OCI-LY3 (cell line): ENCODE measurements at regions not wholly inside any gene's neighbourhood (a gene's known extent, or its start where the extent isn't known, plus 50 kb on each side); places are given as distances from the start of the nearest gene placed in this dataset.

Source experiments
- H2AFZ ChIP-seq: fragments of 200-600, 300-600 bp; shearing (Covaris generic); 2 replicates; pipeline ENCODE4 v1.6.0; 2014; ENCODE audit warnings: antibody characterized with exemption, low read depth, low read length
- H3K27ac ChIP-seq: fragments of 200-600, 300-600 bp; sonication (generic); 2 replicates; pipeline ENCODE4 v1.5.1; 2014; ENCODE audit warnings: mild to moderate bottlenecking, low read length, moderate library complexity, mixed read lengths
- H3K27me3 ChIP-seq: fragments of 200-600, 300-600 bp; sonication (generic); 2 replicates; pipeline ENCODE4 v1.6.1; 2014; ENCODE audit warnings: low read depth, low read length, mixed read lengths
- H3K36me3 ChIP-seq: fragments of 200-600, 300-600 bp; sonication (generic); replicated peaks from 2 replicates; pipeline ENCODE3; 2014; ENCODE audit warnings: low read depth, low read length, mixed read lengths
- H3K4me1 ChIP-seq: fragments of 300-600, 200-600 bp; sonication (generic); 2 replicates; pipeline ENCODE4 v1.6.1; 2014; ENCODE audit warnings: low read length, mixed read lengths
- H3K4me2 ChIP-seq: fragments of 200-600, 300-600 bp; sonication (generic); 2 replicates; pipeline ENCODE4 v1.6.1; 2014; ENCODE audit warnings: low read length, mixed read lengths
- H3K4me3 ChIP-seq: fragments of 300-600, 200-600 bp; sonication (generic); 2 replicates; pipeline ENCODE4 v1.5.1; 2014; ENCODE audit warnings: antibody characterized with exemption, mild to moderate bottlenecking, low read length, moderate library complexity
- H3K79me2 ChIP-seq: fragments of 300-600, 200-600 bp; shearing (Covaris generic); 2 replicates; pipeline ENCODE4 v1.6.1; 2014; ENCODE audit warnings: mild to moderate bottlenecking, low read length, mixed read lengths
- H3K9ac ChIP-seq: fragments of 300-600, 200-600 bp; shearing (Covaris generic); 2 replicates; pipeline ENCODE4 v1.6.0; 2014; ENCODE audit warnings: mild to moderate bottlenecking, low read length, moderate library complexity
- H3K9me3 ChIP-seq: fragments of 200-600, 300-600 bp; shearing (Covaris generic); 2 replicates; pipeline ENCODE4 v1.6.1; 2014; ENCODE audit warnings: low read length, mixed read lengths; ENCODE audit not compliant: insufficient read depth
- H4K20me1 ChIP-seq: fragments of 200-600, 300-600 bp; sonication (generic); 2 replicates; pipeline ENCODE4 v1.6.1; 2016; ENCODE audit warnings: low read length, mixed read lengths; ENCODE audit not compliant: insufficient read depth
- CTCF ChIP-seq: fragments of 200-600, 300-600 bp; sonication (generic); IDR thresholded peaks from 2 replicates; pipeline ENCODE4 v1.5.1; 2014; ENCODE audit warnings: antibody characterized with exemption, low read length, low read depth
- EZH2phosphoT487 ChIP-seq: fragments of 200-600 bp; shearing (Covaris generic); IDR thresholded peaks from 2 replicates; pipeline ENCODE4 v1.6.1; 2018; ENCODE audit warnings: antibody characterized with exemption, mixed run types, low read depth

GRCh38 chr2:16332681-16333557 is 332.7 kb downstream of the CYRIA start:
- Histone ChIP-seq H4K20me1 (no peaks in the 10 kb centered on the region), H3K9me3 (no peaks in the 10 kb centered on the region), H3K9ac (no peak overlapping the region), H3K36me3 (no peaks in the 10 kb centered on the region), H2AFZ (no peak overlapping the region), H3K4me3 (no peak overlapping the region), H3K4me1 (no peaks in the 10 kb centered on the region), H3K79me2 (no peaks in the 10 kb centered on the region), H3K27me3 (peaks cover 12% of the 10 kb centered on the region; the same call in 1 of the 2 replicates), H3K4me2 (no peak overlapping the region), H3K27ac (no peak overlapping the region)
- TF ChIP-seq CTCF, result no peak
- TF ChIP-seq EZH2phosphoT487, result no peak

- Histone ChIP-seq H3K4me3 (no peak overlapping the region), H3K79me2 (no peaks in the 10 kb centered on the region), H3K4me1 (no peaks in the 10 kb centered on the region), H3K27me3 (peaks cover 12% of the 10 kb centered on the region; the same call in 1 of the 2 replicates), H4K20me1 (no peaks in the 10 kb centered on the region), H3K27ac (no peak overlapping the region), H3K9ac (no peak overlapping the region), H3K36me3 (no peaks in the 10 kb centered on the region), H2AFZ (no peak overlapping the region), H3K9me3 (no peaks in the 10 kb centered on the region), H3K4me2 (no peak overlapping the region)
- TF ChIP-seq CTCF, result no peak
- TF ChIP-seq EZH2phosphoT487, result no peak
These were observed 333.9 kb downstream of the CYRIA start for GRCh38 chr2:16331772-16332171.

DNA sequence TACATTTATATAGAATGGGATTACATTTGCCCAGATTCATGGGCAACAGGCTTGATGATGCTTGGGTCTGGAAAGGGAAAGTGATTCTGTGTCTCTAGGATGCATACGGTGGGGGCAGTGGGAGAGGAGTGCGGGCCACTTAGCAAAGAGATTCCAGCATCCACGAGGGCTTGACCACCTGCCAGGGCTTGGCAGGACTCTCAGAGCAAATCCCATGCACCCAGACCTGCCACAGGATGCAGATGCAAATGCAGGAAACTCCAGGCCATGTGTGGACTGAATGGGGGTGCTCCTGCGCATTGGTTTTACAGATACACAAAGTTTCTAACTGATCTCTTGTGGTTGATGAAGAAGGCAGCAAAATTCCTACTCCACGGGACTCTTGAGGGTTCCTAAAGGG is 334.7 kb downstream of the CYRIA start:
- TF ChIP-seq EZH2phosphoT487, result no peak
- TF ChIP-seq CTCF, result no peak
- Histone ChIP-seq H3K4me1 (no peaks in the 10 kb centered on the region), H3K4me2 (no peak overlapping the region), H3K4me3 (no peak overlapping the region), H3K9me3 (no peaks in the 10 kb centered on the region), H3K27me3 (peaks cover 7% of the 10 kb centered on the region; the same call in 1 of the 2 replicates), H3K36me3 (no peaks in the 10 kb centered on the region), H2AFZ (no peak overlapping the region), H3K9ac (no peak overlapping the region), H3K27ac (no peak overlapping the region), H3K79me2 (no peaks in the 10 kb centered on the region), H4K20me1 (no peaks in the 10 kb centered on the region)

- Histone ChIP-seq H3K4me3 (no peak overlapping the region), H3K36me3 (no peaks in the 10 kb centered on the region), H3K27ac (no peak overlapping the region), H4K20me1 (no peaks in the 10 kb centered on the region), H3K9ac (no peak overlapping the region), H2AFZ (no peak overlapping the region), H3K4me1 (no peaks in the 10 kb centered on the region), H3K9me3 (no peaks in the 10 kb centered on the region), H3K79me2 (no peaks in the 10 kb centered on the region), H3K27me3 (peaks cover 7% of the 10 kb centered on the region; the same call in 1 of the 2 replicates), H3K4me2 (no peak overlapping the region)
- TF ChIP-seq EZH2phosphoT487, result no peak
- TF ChIP-seq CTCF, result no peak
These were observed 335.1 kb downstream of the CYRIA start for GRCh38 chr2:16330571-16330970.
